ENCODE measurements at regions not wholly inside any gene's neighbourhood (a gene's known extent, or its start where the extent isn't known, plus 50 kb on each side); places are given as distances from the start of the nearest gene placed in this dataset.
"Not testable (repeated sequence)": the region's sequence is repeated elsewhere in the genome, so short reads cannot be mapped to it uniquely, and the experiment has no call there.

DNA sequence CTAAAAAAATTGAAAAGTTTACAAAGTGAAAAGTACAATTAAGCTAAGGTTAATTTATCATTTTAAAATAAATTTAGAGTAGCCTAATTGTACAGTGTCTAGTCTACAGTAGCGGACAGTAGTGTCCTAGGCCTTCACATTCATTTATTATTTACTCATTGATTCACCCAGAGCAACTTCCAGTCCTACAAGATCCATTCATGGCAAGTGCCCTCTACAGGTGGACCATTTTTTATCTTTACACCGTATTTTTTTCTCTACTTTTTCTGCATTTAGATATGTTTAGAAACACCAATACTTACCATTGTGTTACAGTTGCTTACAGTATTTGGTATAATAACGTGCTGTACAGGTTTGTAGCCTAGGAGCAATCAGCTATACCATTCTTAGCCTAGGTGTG, 84.1 kb downstream of the TSN start:
- no peak for ATAC-seq
- Histone ChIP-seq H3K4me1 (peaks cover 0 to 3% (median 0%) of the 10 kb centered on the region in 3 donors), H3K27me3 (no peaks in the 10 kb centered on the region), H3K36me3 (no peaks in the 10 kb centered on the region), H3K4me3 (no peak overlapping the region), H3K27ac (no peak overlapping the region), H3K9me3 (no peaks in the 10 kb centered on the region)
- WGBS, 2 donors (ENCODE audit: low coverage in 1 of 2) = 81 to 93% methylated on average over 3 of the region's 3 CpGs
- TF ChIP-seq CTCF (IDR thresholded peaks at IDR 0.05) (no peak), EP300 (IDR thresholded peaks at IDR 0.05) (no peak), POLR2AphosphoS5 (IDR thresholded peaks at IDR 0.05) (no peak), POLR2A (IDR thresholded peaks at IDR 0.05) (no peak)

DNA sequence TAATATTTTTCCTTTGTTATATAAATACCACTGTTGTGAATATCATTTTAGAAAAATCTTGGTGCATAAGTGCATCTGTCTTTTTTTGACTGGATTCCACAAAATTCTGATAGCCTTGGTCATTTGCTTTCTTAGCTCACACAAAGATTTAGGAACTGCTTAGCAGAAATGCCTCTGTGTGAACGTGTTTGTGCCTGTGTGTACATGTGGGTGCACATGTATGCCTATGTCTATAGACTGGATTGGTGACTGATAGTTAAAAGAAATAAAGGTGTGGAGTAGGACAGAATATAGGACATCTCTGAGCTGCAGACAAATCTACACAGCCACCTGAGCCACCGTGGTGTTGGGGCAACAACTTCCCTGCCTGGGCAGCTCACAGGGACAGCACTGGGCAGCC, 93.8 kb downstream of the TSN start:
- WGBS, 2 donors (ENCODE audit: low coverage in 1 of 2) = 85 to 100% methylated on average over 1 to 2 of the region's 2 CpGs

GRCh38 chr2:121853149-121853548, 97.7 kb downstream of the TSN start:
- not testable (repeated sequence) for H3K27me3 ChIP-seq, H3K9me3 ChIP-seq, H3K4me1 ChIP-seq, H3K27ac ChIP-seq, H3K36me3 ChIP-seq, ATAC-seq, H3K4me3 ChIP-seq
- WGBS, 2 donors (ENCODE audit: low coverage in 1 of 2) = 100% methylated on average over 1 of the region's 1 CpG; no CpG with 5 or more reads in 1 of the 2 donors

More for the DNA sequence above, 93.8 kb downstream of the TSN start:
- TF ChIP-seq POLR2A (IDR thresholded peaks at IDR 0.05) (no peak), POLR2AphosphoS5 (IDR thresholded peaks at IDR 0.05) (no peak), CTCF (IDR thresholded peaks at IDR 0.05) (no peak), EP300 (IDR thresholded peaks at IDR 0.05) (no peak)
- H3K27ac ChIP-seq = no peak overlapping the region
- H3K4me1 ChIP-seq = no peaks in the 10 kb centered on the region
- no peaks in the 10 kb centered on the region for H3K36me3 ChIP-seq
- no peaks in the 10 kb centered on the region for H3K27me3 ChIP-seq
- H3K4me3 ChIP-seq = no peak overlapping the region
- H3K9me3 ChIP-seq = no peaks in the 10 kb centered on the region
- ATAC-seq = no peak

GRCh38 chr2:121855510-121855909, 100.1 kb downstream of the TSN start:
- WGBS, 2 donors (ENCODE audit: low coverage in 1 of 2) = 45% methylated on average over 4 of the region's 4 CpGs; no CpG with 5 or more reads in 1 of the 2 donors
- Histone ChIP-seq H3K27me3 (peaks cover 16% of the 10 kb centered on the region), H3K36me3 (no peaks in the 10 kb centered on the region), H3K4me1 (no peaks in the 10 kb centered on the region), H3K27ac (no peak overlapping the region), H3K4me3 (no peak overlapping the region), H3K9me3 (no peaks in the 10 kb centered on the region)
- no peak for ATAC-seq
- TF ChIP-seq EP300 (IDR thresholded peaks at IDR 0.05) (no peak), POLR2AphosphoS5 (IDR thresholded peaks at IDR 0.05) (no peak)

- TF ChIP-seq CTCF (IDR thresholded peaks at IDR 0.05) (no peak), POLR2A (IDR thresholded peaks at IDR 0.05) (no peak), EP300 (IDR thresholded peaks at IDR 0.05) (no peak)
- H3K4me3 ChIP-seq = no peak overlapping the region
- H3K27me3 ChIP-seq = peaks cover 22% of the 10 kb centered on the region
- H3K4me1 ChIP-seq = no peaks in the 10 kb centered on the region
- no peak overlapping the region for H3K27ac ChIP-seq
- 46 to 75% methylated on average over 2 to 3 of the region's 3 CpGs for WGBS, 2 donors (ENCODE audit: low coverage in 1 of 2)
- H3K36me3 ChIP-seq = no peaks in the 10 kb centered on the region
- no peak for ATAC-seq
- no peaks in the 10 kb centered on the region for H3K9me3 ChIP-seq
Measured at GRCh38 chr2:121856360-121856759, 100.9 kb downstream of the TSN start.

GRCh38 chr2:121858369-121858768, 102.9 kb downstream of the TSN start:
- Histone ChIP-seq H3K4me3 (no peak overlapping the region), H3K9me3 (no peaks in the 10 kb centered on the region), H3K36me3 (no peaks in the 10 kb centered on the region), H3K4me1 (no peaks in the 10 kb centered on the region), H3K27ac (no peak overlapping the region), H3K27me3 (peaks cover 28% of the 10 kb centered on the region)
- 83 to 88% methylated on average over 1 to 2 of the region's 2 CpGs for WGBS, 2 donors (ENCODE audit: low coverage in 1 of 2)
- TF ChIP-seq EP300 (IDR thresholded peaks at IDR 0.05) (no peak), POLR2AphosphoS5 (IDR thresholded peaks at IDR 0.05) (no peak), POLR2A (IDR thresholded peaks at IDR 0.05) (no peak), CTCF (IDR thresholded peaks at IDR 0.05) (no peak)
- ATAC-seq = no peak

Data from gastroesophageal sphincter (tissue), 4 donors.